PC-9 (cell line): ENCODE measurements at regions not wholly inside any gene's neighbourhood (a gene's known extent, or its start where the extent isn't known, plus 50 kb on each side); places are given as distances from the start of the nearest gene placed in this dataset.

ENCODE experiments used
- EZH2 ChIP-seq: fragments of 200-600 bp; sonication (generic); IDR thresholded peaks from 2 replicates; pipeline ENCODE4 v1.8.0; 2017; ENCODE audit warnings: antibody characterized with exemption, low read depth
- TF ChIP-seq, protein P1 (sequence below): fragments of 200-600 bp; sonication (generic); conservative IDR thresholded peaks from 2 replicates; pipeline ENCODE4 v1.6.1; 2017; ENCODE audit warnings: mixed run types, antibody characterized with exemption, mild to moderate bottlenecking, moderate library complexity

DNA sequence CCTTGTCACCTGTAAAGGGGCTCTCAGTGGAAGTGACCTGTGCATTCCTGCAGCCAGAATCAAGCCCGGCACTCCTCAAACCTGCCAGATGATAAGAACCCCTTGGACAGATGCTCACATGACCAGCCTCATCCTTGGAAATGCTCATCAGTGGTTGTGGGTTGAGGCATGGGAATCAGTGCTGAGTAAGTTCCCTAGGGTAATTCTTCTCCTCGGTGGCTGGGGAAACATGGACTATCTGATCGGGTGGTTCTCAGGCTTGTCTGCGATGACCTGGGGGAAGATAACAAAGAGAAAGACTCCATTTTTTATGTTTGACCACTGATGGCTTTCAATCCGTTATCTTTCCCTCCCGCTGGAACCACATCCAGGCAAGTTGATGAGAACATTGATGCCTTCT lies 84.0 kb downstream of the SPP2 start:
- TF ChIP-seq, protein P1, sequence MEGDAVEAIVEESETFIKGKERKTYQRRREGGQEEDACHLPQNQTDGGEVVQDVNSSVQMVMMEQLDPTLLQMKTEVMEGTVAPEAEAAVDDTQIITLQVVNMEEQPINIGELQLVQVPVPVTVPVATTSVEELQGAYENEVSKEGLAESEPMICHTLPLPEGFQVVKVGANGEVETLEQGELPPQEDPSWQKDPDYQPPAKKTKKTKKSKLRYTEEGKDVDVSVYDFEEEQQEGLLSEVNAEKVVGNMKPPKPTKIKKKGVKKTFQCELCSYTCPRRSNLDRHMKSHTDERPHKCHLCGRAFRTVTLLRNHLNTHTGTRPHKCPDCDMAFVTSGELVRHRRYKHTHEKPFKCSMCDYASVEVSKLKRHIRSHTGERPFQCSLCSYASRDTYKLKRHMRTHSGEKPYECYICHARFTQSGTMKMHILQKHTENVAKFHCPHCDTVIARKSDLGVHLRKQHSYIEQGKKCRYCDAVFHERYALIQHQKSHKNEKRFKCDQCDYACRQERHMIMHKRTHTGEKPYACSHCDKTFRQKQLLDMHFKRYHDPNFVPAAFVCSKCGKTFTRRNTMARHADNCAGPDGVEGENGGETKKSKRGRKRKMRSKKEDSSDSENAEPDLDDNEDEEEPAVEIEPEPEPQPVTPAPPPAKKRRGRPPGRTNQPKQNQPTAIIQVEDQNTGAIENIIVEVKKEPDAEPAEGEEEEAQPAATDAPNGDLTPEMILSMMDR, result no peak
- no peak for TF ChIP-seq EZH2
